Tibial nerve (tissue), 4 donors: ENCODE measurements at regions not wholly inside any gene's neighbourhood (a gene's known extent, or its start where the extent isn't known, plus 50 kb on each side); places are given as distances from the start of the nearest gene placed in this dataset.

ENCODE experiments used
- EP300 ChIP-seq, 2 donors: sonication (generic); formaldehyde crosslinking; IDR thresholded peaks; one replicate each; pipeline ENCODE4 v1.6.1; 2017; ENCODE audit warnings: antibody characterized with exemption in 2 of 2, mild to moderate bottlenecking in 1 of 2
- POLR2A ChIP-seq, 2 donors: fragments of 450-650 bp; IDR thresholded peaks; one replicate each; pipeline ENCODE4 v1.6.1; 2017; ENCODE audit warnings: antibody characterized with exemption in 2 of 2, mild to moderate bottlenecking in 2 of 2, moderate library complexity in 2 of 2
- TF ChIP-seq, protein P1 (sequence below), 5 experiments: fragments of 200-600 bp in 3 of 5; fragments of 450-650 bp in 2 of 5; sonication (generic) in 3 of 5; IDR thresholded peaks; one replicate each; pipeline ENCODE4 v1.5.1; 2016 to 2019; ENCODE audit warnings: antibody characterized with exemption in 5 of 5, mild to moderate bottlenecking in 3 of 5, moderate library complexity in 2 of 5

DNA sequence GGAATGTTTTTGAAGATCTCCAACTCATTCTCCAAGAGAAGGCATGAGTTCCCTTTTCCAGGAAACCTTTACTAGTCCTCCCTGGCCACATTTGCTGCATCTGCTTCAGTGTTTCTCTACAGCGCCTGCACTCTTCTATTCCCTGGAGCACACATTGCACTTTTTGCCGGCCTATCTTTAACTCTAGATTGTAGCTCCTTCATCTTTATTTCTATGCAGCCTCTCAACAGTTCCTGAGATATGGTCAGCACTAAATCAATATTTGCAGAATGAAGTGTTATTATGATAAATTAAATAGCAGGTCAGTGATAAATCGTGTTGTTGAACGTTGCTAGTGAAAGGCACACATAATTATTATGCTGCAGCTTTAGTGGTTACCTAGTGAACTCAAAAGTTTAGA is 88.3 kb downstream of the VCX3A start:
- TF ChIP-seq POLR2A (IDR thresholded peaks at IDR 0.05) = no peak
- no peak for TF ChIP-seq EP300 (IDR thresholded peaks at IDR 0.05)
- TF ChIP-seq, protein P1, sequence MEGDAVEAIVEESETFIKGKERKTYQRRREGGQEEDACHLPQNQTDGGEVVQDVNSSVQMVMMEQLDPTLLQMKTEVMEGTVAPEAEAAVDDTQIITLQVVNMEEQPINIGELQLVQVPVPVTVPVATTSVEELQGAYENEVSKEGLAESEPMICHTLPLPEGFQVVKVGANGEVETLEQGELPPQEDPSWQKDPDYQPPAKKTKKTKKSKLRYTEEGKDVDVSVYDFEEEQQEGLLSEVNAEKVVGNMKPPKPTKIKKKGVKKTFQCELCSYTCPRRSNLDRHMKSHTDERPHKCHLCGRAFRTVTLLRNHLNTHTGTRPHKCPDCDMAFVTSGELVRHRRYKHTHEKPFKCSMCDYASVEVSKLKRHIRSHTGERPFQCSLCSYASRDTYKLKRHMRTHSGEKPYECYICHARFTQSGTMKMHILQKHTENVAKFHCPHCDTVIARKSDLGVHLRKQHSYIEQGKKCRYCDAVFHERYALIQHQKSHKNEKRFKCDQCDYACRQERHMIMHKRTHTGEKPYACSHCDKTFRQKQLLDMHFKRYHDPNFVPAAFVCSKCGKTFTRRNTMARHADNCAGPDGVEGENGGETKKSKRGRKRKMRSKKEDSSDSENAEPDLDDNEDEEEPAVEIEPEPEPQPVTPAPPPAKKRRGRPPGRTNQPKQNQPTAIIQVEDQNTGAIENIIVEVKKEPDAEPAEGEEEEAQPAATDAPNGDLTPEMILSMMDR (IDR thresholded peaks at IDR 0.05) = no peak
